H9 (cell line): ENCODE measurements at regions not wholly inside any gene's neighbourhood (a gene's known extent, or its start where the extent isn't known, plus 50 kb on each side); places are given as distances from the start of the nearest gene placed in this dataset.

Source experiments
- DNase-seq: peaks from one replicate; pipeline ENCODE4 v3.0.0-alpha.2; 2017
- H2AFZ ChIP-seq: one replicate; pipeline ENCODE4 v1.6.1; 2013; ENCODE audit warnings: mild to moderate bottlenecking, low read length, control low read depth, moderate library complexity
- H2AK5ac ChIP-seq: 2 replicates; pipeline ENCODE4 v1.6.1; 2013; ENCODE audit warnings: low read length, control low read depth, mixed read lengths; ENCODE audit not compliant: insufficient read length
- H2BK120ac ChIP-seq: one replicate; pipeline ENCODE4 v1.6.1; 2013; ENCODE audit warnings: low read depth, mild to moderate bottlenecking, low read length, control low read depth, inconsistent platforms; ENCODE audit not compliant: poor library complexity, severe bottlenecking
- H2BK12ac ChIP-seq: 2 replicates; pipeline ENCODE4 v1.6.1; 2013; ENCODE audit warnings: low read length, control low read depth, mixed read lengths, low read depth; ENCODE audit not compliant: insufficient read length
- H2BK15ac ChIP-seq: 2 replicates; pipeline ENCODE4 v1.6.1; 2013; ENCODE audit warnings: low read depth, low read length, control low read depth
- H2BK20ac ChIP-seq: one replicate; pipeline ENCODE4 v1.6.1; 2013; ENCODE audit warnings: low read depth, mild to moderate bottlenecking, low read length, control low read depth, inconsistent platforms; ENCODE audit not compliant: poor library complexity, severe bottlenecking
- H2BK5ac ChIP-seq: 2 replicates; pipeline ENCODE4 v1.6.1; 2013; ENCODE audit warnings: low read length, control low read depth, mixed read lengths; ENCODE audit not compliant: insufficient read length
- H3K14ac ChIP-seq: 2 replicates; pipeline ENCODE4 v1.6.1; 2013; ENCODE audit warnings: low read length, control low read depth; ENCODE audit not compliant: insufficient read depth
- H3K18ac ChIP-seq: 2 replicates; pipeline ENCODE4 v1.6.1; 2013; ENCODE audit warnings: low read depth, mild to moderate bottlenecking, mixed read lengths, low read length, control low read depth; ENCODE audit not compliant: insufficient read length
- H3K23ac ChIP-seq: 2 replicates; pipeline ENCODE4 v1.6.1; 2013; ENCODE audit warnings: low read length, control low read depth, mixed read lengths, low read depth; ENCODE audit not compliant: insufficient read length
- H3K23me2 ChIP-seq: 2 replicates; pipeline ENCODE4 v1.6.1; 2013; ENCODE audit warnings: low read depth, mild to moderate bottlenecking, mixed read lengths, low read length, control low read depth; ENCODE audit not compliant: insufficient read length, poor library complexity, severe bottlenecking
- H3K27ac ChIP-seq: 2 replicates; pipeline ENCODE4 v1.5.1; 2013; ENCODE audit warnings: low read length, control low read depth, mixed read lengths, low read depth; ENCODE audit not compliant: insufficient read length
- H3K27me3 ChIP-seq: 2 replicates; pipeline ENCODE4 v1.6.1; 2013; ENCODE audit warnings: low read length, control low read depth, inconsistent platforms; ENCODE audit not compliant: insufficient read depth
- H3K4ac ChIP-seq: 2 replicates; pipeline ENCODE4 v1.6.1; 2013; ENCODE audit warnings: low read depth, mild to moderate bottlenecking, control low read depth, inconsistent platforms, low read length, moderate library complexity
- H3K4me1 ChIP-seq: 2 replicates; pipeline ENCODE4 v1.6.1; 2013; ENCODE audit warnings: low read length, control low read depth, inconsistent platforms; ENCODE audit not compliant: insufficient read depth
- H3K4me2 ChIP-seq: 2 replicates; pipeline ENCODE4 v1.6.1; 2013; ENCODE audit warnings: low read length, control low read depth, mixed read lengths; ENCODE audit not compliant: insufficient read length, insufficient read depth
- H3K56ac ChIP-seq: 2 replicates; pipeline ENCODE4 v1.6.1; 2013; ENCODE audit warnings: low read depth, mild to moderate bottlenecking, mixed read lengths, low read length, control low read depth; ENCODE audit not compliant: insufficient read length
- H3K79me1 ChIP-seq: 2 replicates; pipeline ENCODE4 v1.6.1; 2013; ENCODE audit warnings: low read depth, mild to moderate bottlenecking, moderate library complexity, low read length, control low read depth, inconsistent platforms; ENCODE audit not compliant: insufficient read depth, poor library complexity, severe bottlenecking
- H3K79me2 ChIP-seq: 2 replicates; pipeline ENCODE4 v1.6.1; 2013; ENCODE audit warnings: low read length, control low read depth, inconsistent platforms; ENCODE audit not compliant: insufficient read depth
- H3K9ac ChIP-seq: 2 replicates; pipeline ENCODE4 v1.6.1; 2013; ENCODE audit warnings: low read length, control low read depth, mixed read lengths; ENCODE audit not compliant: insufficient read length; ENCODE audit errors: extremely low read depth
- H3K9me3 ChIP-seq: one replicate; pipeline ENCODE4 v1.6.1; 2013; ENCODE audit warnings: low read depth, low read length, inconsistent platforms; ENCODE audit not compliant: control insufficient read depth
- H3T11ph ChIP-seq: one replicate; pipeline ENCODE4 v1.6.1; 2013; ENCODE audit warnings: mild to moderate bottlenecking, low read length, control low read depth, inconsistent platforms
- H4K20me1 ChIP-seq: one replicate; pipeline ENCODE4 v1.6.1; 2013; ENCODE audit not compliant: control insufficient read depth, insufficient read length, insufficient read depth
- H4K5ac ChIP-seq: 2 replicates; pipeline ENCODE4 v1.6.1; 2013; ENCODE audit warnings: low read depth, mild to moderate bottlenecking, mixed read lengths, low read length, control low read depth; ENCODE audit not compliant: insufficient read length
- H4K8ac ChIP-seq: replicated peaks from 2 replicates; pipeline ENCODE4 v1.6.1; 2013; ENCODE audit warnings: low read length, control low read depth, mixed read lengths, low read depth; ENCODE audit not compliant: insufficient read length
- H4K91ac ChIP-seq: 2 replicates; pipeline ENCODE4 v1.6.1; 2013; ENCODE audit warnings: low read depth, mild to moderate bottlenecking, moderate library complexity, mixed read lengths, low read length, control low read depth; ENCODE audit not compliant: insufficient read length
- H3K27ac Mint-ChIP-seq, 3 experiments: 2 replicates in 2 of 3; 3 replicates in 1 of 3; pipeline ENCODE4 v1.8.0; 2020 to 2021; ENCODE audit warnings: mixed read lengths in 3 of 3, mild to moderate bottlenecking in 1 of 3, moderate library complexity in 1 of 3
- H3K27me3 Mint-ChIP-seq: 2 replicates; pipeline ENCODE4 v1.8.0; 2021; ENCODE audit warnings: low read depth, mild to moderate bottlenecking, moderate library complexity, mixed read lengths
- H3K36me3 Mint-ChIP-seq, 3 experiments: 2 replicates in 2 of 3; 3 replicates in 1 of 3; pipeline ENCODE4 v1.8.0; 2020 to 2021; ENCODE audit warnings: low read depth in 3 of 3, mixed read lengths in 3 of 3; ENCODE audit not compliant: insufficient read depth in 1 of 3
- H3K4me1 Mint-ChIP-seq, 2 experiments: 2 replicates each; pipeline ENCODE4 v1.8.0; 2020; ENCODE audit warnings: mixed read lengths in 2 of 2
- H3K4me3 Mint-ChIP-seq, 2 experiments: 2 replicates in 1 of 2; 3 replicates in 1 of 2; pipeline ENCODE4 v1.8.0; 2020 to 2021; ENCODE audit warnings: mild to moderate bottlenecking in 2 of 2, mixed read lengths in 2 of 2, moderate library complexity in 1 of 2
- H3K9me3 Mint-ChIP-seq, 2 experiments: 2 replicates in 1 of 2; 3 replicates in 1 of 2; pipeline ENCODE4 v1.8.0; 2020; ENCODE audit warnings: mild to moderate bottlenecking in 2 of 2, mixed read lengths in 2 of 2, moderate library complexity in 1 of 2
- CTCF ChIP-seq: fragments of 200-600 bp; sonication (generic); conservative IDR thresholded peaks from 3 replicates; pipeline ENCODE4 v1.8.0; 2021; ENCODE audit warnings: antibody characterized with exemption, mild to moderate bottlenecking
- WGBS: extraction: QIAGEN DNeasy Blood & Tissue Kit; methylation state at CpG from one replicate; pipeline ENCODE4 v1.1.7; 2013; ENCODE audit warnings: missing lambda C conversion rate, low lambda C conversion rate, mixed read lengths; ENCODE audit not compliant: insufficient read length; ENCODE audit errors: extremely low coverage; 5-methylcytosine and 5-hydroxymethylcytosine counted together

- peaks cover 5% of the 10 kb centered on the region for H3K27me3 Mint-ChIP-seq
- Histone ChIP-seq H4K5ac (no peak overlapping the region), H3K4me2 (no peak overlapping the region), H3K9ac (no peak overlapping the region), H3K4ac (no peak overlapping the region), H3K14ac (no peak overlapping the region), H2AK5ac (no peak overlapping the region), H2BK5ac (no peak overlapping the region), H3K56ac (no peak overlapping the region), H3K79me1 (no peaks in the 10 kb centered on the region), H2BK20ac (no peak overlapping the region), H2BK120ac (no peak overlapping the region), H4K91ac (no peak overlapping the region), H3T11ph (no peak overlapping the region), H2BK12ac (no peak overlapping the region), H3K18ac (no peak overlapping the region), H2AFZ (no peak overlapping the region), H3K27me3 (no peaks in the 10 kb centered on the region), H3K4me1 (peaks cover 20% of the 10 kb centered on the region), H3K23me2 (no peaks in the 10 kb centered on the region), H4K8ac (no peak overlapping the region), H3K27ac (no peak overlapping the region), H2BK15ac (no peak overlapping the region), H3K9me3 (no peaks in the 10 kb centered on the region), H4K20me1 (no peaks in the 10 kb centered on the region), H3K79me2 (no peaks in the 10 kb centered on the region), H3K23ac (no peak overlapping the region)
- peaks cover 0 to 2% (median 0%) of the 10 kb centered on the region in 3 experiments; a peak in 1 of 7 replicates for H3K36me3 Mint-ChIP-seq
- peaks cover 58 to 64% of the 10 kb centered on the region in 2 experiments for H3K4me1 Mint-ChIP-seq
- DNase-seq = no peak
- WGBS = no CpG with 5 or more reads among the region's 5 CpGs
- TF ChIP-seq CTCF = no peak
- H3K4me3 Mint-ChIP-seq = no peak overlapping the region
- no peaks in the 10 kb centered on the region for H3K9me3 Mint-ChIP-seq
- no peak overlapping the region for H3K27ac Mint-ChIP-seq
Measured at GRCh38 chr15:62453981-62454380, 288.9 kb upstream of the C2CD4B start.
